ELR (cell line): ENCODE measurements at regions not wholly inside any gene's neighbourhood (a gene's known extent, or its start where the extent isn't known, plus 50 kb on each side); places are given as distances from the start of the nearest gene placed in this dataset.

ENCODE experiments used
- DNase-seq: peaks from one replicate; pipeline ENCODE4 v3.0.0-alpha.2; 2015; ENCODE audit warnings: low read depth

GRCh38 chr13:24008679-24009078 is 111.4 kb upstream of the C1QTNF9B start:
- peak; percentile 9 for DNase-seq

GRCh38 chr13:24011266-24011665 is 114.0 kb upstream of the C1QTNF9B start:
- no peak for DNase-seq

- DNase-seq, result no peak
Measured at GRCh38 chr13:24012648-24013047, 115.3 kb upstream of the C1QTNF9B start.

GRCh38 chr13:24013189-24013588 is 115.9 kb upstream of the C1QTNF9B start:
- DNase-seq, result no peak

- DNase-seq, result no peak
Measured at GRCh38 chr13:24016046-24016445, 118.7 kb upstream of the C1QTNF9B start.

- DNase-seq, result no peak
Measured at GRCh38 chr13:24022568-24022967, 125.3 kb upstream of the C1QTNF9B start.

GRCh38 chr13:24023073-24023472 is 125.8 kb upstream of the C1QTNF9B start:
- DNase-seq, result no peak

GRCh38 chr13:24027494-24027893 is 130.2 kb upstream of the C1QTNF9B start:
- DNase-seq, result no peak

GRCh38 chr13:24032252-24032651 is 128.3 kb upstream of the SPATA13 start:
- no peak for DNase-seq

GRCh38 chr13:24032674-24033073 is 127.8 kb upstream of the SPATA13 start:
- DNase-seq, result no peak

GRCh38 chr13:24033527-24034302 is 126.8 kb upstream of the SPATA13 start:
- DNase-seq, result no peak

- no peak for DNase-seq
Measured at GRCh38 chr13:24035411-24035810, 125.1 kb upstream of the SPATA13 start.

GRCh38 chr13:24036115-24036514 is 124.4 kb upstream of the SPATA13 start:
- DNase-seq, result no peak

GRCh38 chr13:24038405-24038804 is 122.1 kb upstream of the SPATA13 start:
- DNase-seq, result peak; percentile 75

- DNase-seq, result peak; percentile 37
Measured at GRCh38 chr13:24038841-24039330, 121.6 kb upstream of the SPATA13 start.

- DNase-seq, result no peak
Measured at GRCh38 chr13:24039621-24040475, 120.7 kb upstream of the SPATA13 start.

GRCh38 chr13:24040835-24041234 is 119.7 kb upstream of the SPATA13 start:
- DNase-seq, result no peak

GRCh38 chr13:24041651-24042225 is 118.8 kb upstream of the SPATA13 start:
- no peak for DNase-seq

GRCh38 chr13:24042710-24043440 is 117.6 kb upstream of the SPATA13 start:
- DNase-seq, result no peak

- no peak for DNase-seq
Measured at GRCh38 chr13:24043590-24044350, 116.8 kb upstream of the SPATA13 start.

GRCh38 chr13:24045597-24045996 is 114.9 kb upstream of the SPATA13 start:
- no peak for DNase-seq
